ENCODE measurements at regions not wholly inside any gene's neighbourhood (a gene's known extent, or its start where the extent isn't known, plus 50 kb on each side); places are given as distances from the start of the nearest gene placed in this dataset.
A peak's percentile ranks its signal among the peaks of the same experiment; 100 is the strongest.

- ATAC-seq (ENCODE audit: low read depth): no peak
- Histone ChIP-seq H3K9me3 (ENCODE audit: control insufficient read depth, insufficient read depth, low read length) (no peaks in the 10 kb centered on the region), H2AFZ (replicated peaks; ENCODE audit: low read length, poor library complexity) (no peak overlapping the region), H3K36me3 (ENCODE audit: control insufficient read depth, insufficient read depth, low read length) (no peaks in the 10 kb centered on the region), H3K14ac (replicated peaks; ENCODE audit: low read depth, low read length) (peak overlapping the region; percentile 58), H3K4me3 (ENCODE audit: insufficient read depth, low read depth, low read length) (no peak overlapping the region), H4K91ac (ENCODE audit: insufficient read depth, low read depth, low read length) (peak overlapping the region; percentile 69), H4K8ac (ENCODE audit: low read depth in 2 of 2, low read length in 2 of 2) (peak overlapping the region in 1 of 2 experiments; percentile 36; a peak in 2 of 4 replicates), H2BK20ac (ENCODE audit: low read depth, low read length) (peak overlapping the region; percentile 66), H2BK5ac (ENCODE audit: low read depth, low read length, poor library complexity, severe bottlenecking) (peak overlapping the region; percentile 61), H3K4me1 (ENCODE audit: control insufficient read depth, insufficient read depth, low read length) (peaks cover 36% of the 10 kb centered on the region), H3K4me2 (ENCODE audit: low read depth, low read length) (no peak overlapping the region), H3K56ac (ENCODE audit: extremely low read depth, insufficient read depth, low read length) (no peak overlapping the region), H3K18ac (ENCODE audit: low read depth, low read length) (no peak overlapping the region; the same call in 1 of the 2 replicates), H3K79me1 (ENCODE audit: low read depth in 1 of 2, low read length in 2 of 2) (no peaks in the 10 kb centered on the region), H3K4ac (ENCODE audit: low read depth, low read length) (peak overlapping the region; percentile 84), H2AK5ac (ENCODE audit: low read depth, low read length) (peak overlapping the region; percentile 60), H2BK120ac (ENCODE audit: low read depth, low read length) (peak overlapping the region; percentile 84), H3K27me3 (ENCODE audit: control insufficient read depth, insufficient read depth, low read length) (no peaks in the 10 kb centered on the region), H2BK15ac (ENCODE audit: low read depth, low read length) (peak overlapping the region; percentile 13; the same call in 1 of the 3 replicates), H3K9me1 (ENCODE audit: insufficient read depth, low read length) (peaks cover 51% of the 10 kb centered on the region), H2AK9ac (replicated peaks; ENCODE audit: low read depth, low read length, poor library complexity) (peak overlapping the region; percentile 33), H3K9ac (ENCODE audit: low read depth, low read length) (no peak overlapping the region), H4K5ac (ENCODE audit: low read depth, low read length) (peak overlapping the region; percentile 6; the same call in 1 of the 2 replicates), H3K23ac (ENCODE audit: low read depth, low read length) (peak overlapping the region; percentile 36; the same call in 1 of the 2 replicates), H4K20me1 (ENCODE audit: insufficient read depth, low read length) (no peaks in the 10 kb centered on the region), H3K27ac (ENCODE audit: insufficient read depth, low read length) (no peak overlapping the region)
- ChIA-PET POLR2A (ENCODE audit: unreplicated experiment) (interaction anchor here (0.6 kb wide), 1 partner anchor 12 kb away, joined by 3 read pairs; no protein-coding TSS in a partner anchor), CTCF (interaction anchor here (1.0 to 1.5 kb wide), 2 partner anchors 86 to 192 kb away, joined by 3 read pairs; no protein-coding TSS in a partner anchor)
- dilution Hi-C loops (cut with HindIII; ENCODE audit: low sequenced_read_pairs, unreplicated experiment): no loop called here
- WGBS, 2 experiments (ENCODE audit: extremely low coverage in 2 of 2, insufficient read length in 1 of 2): 100% methylated on average over 1 of the region's 10 CpGs; no CpG with 5 or more reads in 1 of the 2 experiments
- no peak for DNase-seq
- no peak for TF ChIP-seq POLR2A (IDR thresholded peaks at IDR 0.05; ENCODE audit: low read depth, low read length)
- no peak for TF ChIP-seq FOS (IDR thresholded peaks at IDR 0.05; ENCODE audit: low read depth, low read length)
- TF ChIP-seq SMC3 (IDR thresholded peaks at IDR 0.05; ENCODE audit: low read depth, low read length): no peak
- TF ChIP-seq RAD21 (IDR thresholded peaks at IDR 0.05; ENCODE audit: low read length): no peak
- no peak for TF ChIP-seq CEBPB (IDR thresholded peaks at IDR 0.05; ENCODE audit: low read depth, low read length)
- no peak for TF ChIP-seq RFX5 (IDR thresholded peaks at IDR 0.05; ENCODE audit: low read depth, low read length)
- TF ChIP-seq CHD1 (IDR thresholded peaks at IDR 0.05; ENCODE audit: low read depth, low read length): no peak
- TF ChIP-seq CTCF (conservative IDR thresholded peaks at IDR 0.05; ENCODE audit: low read depth, low read length): no peak
- TF ChIP-seq MAZ (IDR thresholded peaks at IDR 0.05; ENCODE audit: borderline replicate concordance, low read depth, low read length): no peak
- no peak for TF ChIP-seq RCOR1 (IDR thresholded peaks at IDR 0.05; ENCODE audit: insufficient replicate concordance, low read length)
- no peak for TF ChIP-seq ELK1 (IDR thresholded peaks at IDR 0.05; ENCODE audit: borderline replicate concordance, low read depth, low read length)
- in situ Hi-C loops (cut with MboI; ENCODE audit: low sequenced_read_pairs): no loop called here
- BruUV-seq (replicated peaks): no TSS peak
- intact Hi-C loops (cut with micrococcal nuclease): loop anchor here (10.0 kb wide), 1 partner anchor 206 kb away; the partner anchor contains the start of gene NXT1
These were observed 62.8 kb upstream of the CD93 start for GRCh38 chr20:23148731-23149570.
